ENCODE measurements at regions not wholly inside any gene's neighbourhood (a gene's known extent, or its start where the extent isn't known, plus 50 kb on each side); places are given as distances from the start of the nearest gene placed in this dataset.

DNA sequence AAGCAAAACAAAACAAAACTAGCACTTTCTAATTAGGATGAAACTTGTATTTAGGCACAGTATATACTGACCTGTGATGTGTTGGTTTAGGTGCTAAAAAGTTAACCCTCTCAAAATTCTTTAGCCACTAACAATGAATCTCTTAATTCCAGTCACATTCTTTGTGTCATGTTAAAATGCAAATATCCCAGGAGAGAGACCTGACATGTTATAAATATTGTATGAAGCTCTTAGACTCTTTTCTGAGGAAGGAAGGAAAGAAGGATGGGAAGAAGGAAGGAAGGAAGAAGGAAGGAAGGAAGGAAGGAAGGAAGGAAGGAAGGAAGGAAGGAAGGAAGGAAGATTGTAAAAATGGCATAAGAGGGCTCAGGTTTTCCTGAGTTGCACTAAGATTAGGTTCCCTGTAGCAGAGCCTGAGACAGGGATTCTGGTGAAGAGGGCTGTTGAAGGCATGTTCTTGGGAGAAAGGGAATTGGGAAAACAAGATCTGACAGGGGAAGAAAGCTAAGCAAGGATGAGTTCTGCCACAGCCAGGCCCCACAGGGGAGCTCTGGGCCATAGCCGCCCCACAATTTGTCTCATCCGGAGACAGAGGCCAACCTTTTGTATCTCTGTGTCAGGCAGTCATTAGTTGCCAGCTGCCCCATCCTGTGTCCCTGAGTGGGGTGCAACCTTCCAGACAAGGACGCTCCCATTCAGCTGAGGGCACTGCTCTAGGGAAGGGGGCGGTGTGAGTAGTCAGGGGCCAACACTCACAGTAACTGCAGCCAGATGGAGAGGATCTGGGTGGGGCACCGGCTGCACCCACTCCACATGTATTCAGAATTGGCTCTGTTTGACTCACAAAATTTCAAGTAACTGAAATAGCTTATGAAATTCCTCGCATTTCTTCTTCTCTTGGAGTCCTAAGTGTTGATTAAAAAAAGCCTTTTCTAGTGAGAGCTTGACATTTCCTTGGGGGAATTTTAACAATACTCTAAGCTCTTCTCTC lies 189.3 kb upstream of the ARG1 start:
- ATAC-seq (ENCODE audit: low read depth) (no peak), DNase-seq (no peak)
- no peak overlapping the region for H2AFZ ChIP-seq (replicated peaks; ENCODE audit: low read length, poor library complexity)
- CTCF ChIA-PET = no interaction called here
- H3K4me1 ChIP-seq (ENCODE audit: control insufficient read depth, insufficient read depth, low read length) = no peaks in the 10 kb centered on the region; the same call in 1 of the 2 replicates
- no peak overlapping the region for H2BK120ac ChIP-seq (ENCODE audit: low read depth, low read length)
- H3K9me3 ChIP-seq (ENCODE audit: control insufficient read depth, insufficient read depth, low read length) = no peaks in the 10 kb centered on the region
- in situ Hi-C loops (cut with MboI; ENCODE audit: low sequenced_read_pairs) (no loop called here), intact Hi-C loops (cut with micrococcal nuclease) (no loop called here), dilution Hi-C loops (cut with HindIII; ENCODE audit: low sequenced_read_pairs, unreplicated experiment) (no loop called here)
- no peaks in the 10 kb centered on the region for H3K79me1 ChIP-seq (ENCODE audit: low read depth in 1 of 2, low read length in 2 of 2)
- no peak overlapping the region for H3K4me2 ChIP-seq (ENCODE audit: low read depth, low read length)
- H2BK5ac ChIP-seq (ENCODE audit: low read depth, low read length, poor library complexity, severe bottlenecking) = no peak overlapping the region
- 100% methylated on average over 1 of the region's 6 CpGs; no CpG with 5 or more reads in 1 of the 2 experiments for WGBS, 2 experiments (ENCODE audit: extremely low coverage in 2 of 2, insufficient read length in 1 of 2)
- H3K4me3 ChIP-seq (ENCODE audit: insufficient read depth, low read depth, low read length) = no peak overlapping the region
- no peak overlapping the region for H2BK20ac ChIP-seq (ENCODE audit: low read depth, low read length)
- H3K4ac ChIP-seq (ENCODE audit: low read depth, low read length) = no peak overlapping the region
- POLR2A ChIA-PET (ENCODE audit: unreplicated experiment) = no interaction called here
- no peak overlapping the region for H3K14ac ChIP-seq (replicated peaks; ENCODE audit: low read depth, low read length)
- no peaks in the 10 kb centered on the region for H3K9me1 ChIP-seq (ENCODE audit: insufficient read depth, low read length)
- H2AK9ac ChIP-seq (replicated peaks; ENCODE audit: low read depth, low read length, poor library complexity) = no peak overlapping the region
- no peak overlapping the region for H4K5ac ChIP-seq (ENCODE audit: low read depth, low read length)
- H3K27me3 ChIP-seq (ENCODE audit: control insufficient read depth, insufficient read depth, low read length) = peaks cover 31% of the 10 kb centered on the region
- H3K23ac ChIP-seq (ENCODE audit: low read depth, low read length) = no peak overlapping the region
- H3K56ac ChIP-seq (ENCODE audit: extremely low read depth, insufficient read depth, low read length) = no peak overlapping the region
- H4K20me1 ChIP-seq (ENCODE audit: insufficient read depth, low read length) = no peaks in the 10 kb centered on the region
- BruUV-seq (replicated peaks) = no TSS peak
- H3K27ac ChIP-seq (ENCODE audit: insufficient read depth, low read length) = no peak overlapping the region
- H4K8ac ChIP-seq (ENCODE audit: low read depth in 2 of 2, low read length in 2 of 2) = no peak overlapping the region
- H3K36me3 ChIP-seq (ENCODE audit: control insufficient read depth, insufficient read depth, low read length) = no peaks in the 10 kb centered on the region
- H3K9ac ChIP-seq (ENCODE audit: low read depth, low read length) = no peak overlapping the region
- no peak overlapping the region for H2AK5ac ChIP-seq (ENCODE audit: low read depth, low read length)
- no peak overlapping the region for H3K18ac ChIP-seq (ENCODE audit: low read depth, low read length)
- H4K91ac ChIP-seq (ENCODE audit: insufficient read depth, low read depth, low read length) = no peak overlapping the region
- no peak overlapping the region for H2BK15ac ChIP-seq (ENCODE audit: low read depth, low read length)
- TF ChIP-seq RFX5 (IDR thresholded peaks at IDR 0.05; ENCODE audit: low read depth, low read length) (no peak), NFE2L2 (IDR thresholded peaks at IDR 0.05; ENCODE audit: low read depth, low read length) (no peak), SMC3 (IDR thresholded peaks at IDR 0.05; ENCODE audit: low read depth, low read length) (no peak), MXI1 (IDR thresholded peaks at IDR 0.05; ENCODE audit: borderline replicate concordance, low read depth, low read length) (no peak), FOS (IDR thresholded peaks at IDR 0.05; ENCODE audit: low read depth, low read length) (no peak), POLR2A (IDR thresholded peaks at IDR 0.05; ENCODE audit: low read depth, low read length) (no peak), RCOR1 (IDR thresholded peaks at IDR 0.05; ENCODE audit: insufficient replicate concordance, low read length) (no peak), CEBPB (IDR thresholded peaks at IDR 0.05; ENCODE audit: low read depth, low read length) (no peak), MAZ (IDR thresholded peaks at IDR 0.05; ENCODE audit: borderline replicate concordance, low read depth, low read length) (no peak), BHLHE40 (IDR thresholded peaks at IDR 0.05; ENCODE audit: low read depth, low read length) (no peak), RAD21 (IDR thresholded peaks at IDR 0.05; ENCODE audit: low read length) (no peak), CHD1 (IDR thresholded peaks at IDR 0.05; ENCODE audit: low read depth, low read length) (no peak)
- TF ChIP-seq, protein P1, sequence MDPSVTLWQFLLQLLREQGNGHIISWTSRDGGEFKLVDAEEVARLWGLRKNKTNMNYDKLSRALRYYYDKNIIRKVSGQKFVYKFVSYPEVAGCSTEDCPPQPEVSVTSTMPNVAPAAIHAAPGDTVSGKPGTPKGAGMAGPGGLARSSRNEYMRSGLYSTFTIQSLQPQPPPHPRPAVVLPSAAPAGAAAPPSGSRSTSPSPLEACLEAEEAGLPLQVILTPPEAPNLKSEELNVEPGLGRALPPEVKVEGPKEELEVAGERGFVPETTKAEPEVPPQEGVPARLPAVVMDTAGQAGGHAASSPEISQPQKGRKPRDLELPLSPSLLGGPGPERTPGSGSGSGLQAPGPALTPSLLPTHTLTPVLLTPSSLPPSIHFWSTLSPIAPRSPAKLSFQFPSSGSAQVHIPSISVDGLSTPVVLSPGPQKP (IDR thresholded peaks at IDR 0.05; ENCODE audit: borderline replicate concordance, low read depth, low read length) = no peak
- TF ChIP-seq, protein P2, sequence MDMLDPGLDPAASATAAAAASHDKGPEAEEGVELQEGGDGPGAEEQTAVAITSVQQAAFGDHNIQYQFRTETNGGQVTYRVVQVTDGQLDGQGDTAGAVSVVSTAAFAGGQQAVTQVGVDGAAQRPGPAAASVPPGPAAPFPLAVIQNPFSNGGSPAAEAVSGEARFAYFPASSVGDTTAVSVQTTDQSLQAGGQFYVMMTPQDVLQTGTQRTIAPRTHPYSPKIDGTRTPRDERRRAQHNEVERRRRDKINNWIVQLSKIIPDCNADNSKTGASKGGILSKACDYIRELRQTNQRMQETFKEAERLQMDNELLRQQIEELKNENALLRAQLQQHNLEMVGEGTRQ (IDR thresholded peaks at IDR 0.05; ENCODE audit: low read depth, low read length) = no peak
- TF ChIP-seq, protein P3, sequence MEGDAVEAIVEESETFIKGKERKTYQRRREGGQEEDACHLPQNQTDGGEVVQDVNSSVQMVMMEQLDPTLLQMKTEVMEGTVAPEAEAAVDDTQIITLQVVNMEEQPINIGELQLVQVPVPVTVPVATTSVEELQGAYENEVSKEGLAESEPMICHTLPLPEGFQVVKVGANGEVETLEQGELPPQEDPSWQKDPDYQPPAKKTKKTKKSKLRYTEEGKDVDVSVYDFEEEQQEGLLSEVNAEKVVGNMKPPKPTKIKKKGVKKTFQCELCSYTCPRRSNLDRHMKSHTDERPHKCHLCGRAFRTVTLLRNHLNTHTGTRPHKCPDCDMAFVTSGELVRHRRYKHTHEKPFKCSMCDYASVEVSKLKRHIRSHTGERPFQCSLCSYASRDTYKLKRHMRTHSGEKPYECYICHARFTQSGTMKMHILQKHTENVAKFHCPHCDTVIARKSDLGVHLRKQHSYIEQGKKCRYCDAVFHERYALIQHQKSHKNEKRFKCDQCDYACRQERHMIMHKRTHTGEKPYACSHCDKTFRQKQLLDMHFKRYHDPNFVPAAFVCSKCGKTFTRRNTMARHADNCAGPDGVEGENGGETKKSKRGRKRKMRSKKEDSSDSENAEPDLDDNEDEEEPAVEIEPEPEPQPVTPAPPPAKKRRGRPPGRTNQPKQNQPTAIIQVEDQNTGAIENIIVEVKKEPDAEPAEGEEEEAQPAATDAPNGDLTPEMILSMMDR (conservative IDR thresholded peaks at IDR 0.05; ENCODE audit: low read depth, low read length) = no peak
